HUES64 (cell line): ENCODE measurements at regions not wholly inside any gene's neighbourhood (a gene's known extent, or its start where the extent isn't known, plus 50 kb on each side); places are given as distances from the start of the nearest gene placed in this dataset.

Experiments used
- H3K27ac ChIP-seq: 2 replicates; pipeline ENCODE4 v1.7.0; 2013; ENCODE audit warnings: low read depth, low read length, inconsistent platforms
- H3K27me3 ChIP-seq: 2 replicates; pipeline ENCODE4 v1.6.1; 2013; ENCODE audit warnings: mild to moderate bottlenecking, low read length; ENCODE audit not compliant: insufficient read depth
- H3K36me3 ChIP-seq: 2 replicates; pipeline ENCODE4 v1.6.1; 2013; ENCODE audit warnings: mild to moderate bottlenecking, low read length; ENCODE audit not compliant: insufficient read depth
- H3K4me1 ChIP-seq: 2 replicates; pipeline ENCODE4 v1.6.1; 2013; ENCODE audit warnings: mild to moderate bottlenecking, low read length, moderate library complexity; ENCODE audit not compliant: insufficient read depth
- H3K4me3 ChIP-seq: 2 replicates; pipeline ENCODE4 v1.5.1; 2013; ENCODE audit warnings: mild to moderate bottlenecking, low read length, moderate library complexity
- H3K9ac ChIP-seq: 2 replicates; pipeline ENCODE4 v1.6.1; 2013; ENCODE audit warnings: mild to moderate bottlenecking, low read depth, low read length
- H3K9me3 ChIP-seq: 2 replicates; pipeline ENCODE4 v1.6.1; 2013; ENCODE audit warnings: low read depth, low read length; ENCODE audit not compliant: insufficient read depth
- WGBS: fragments of 150-250, 120-280 bp; methylation state at CpG from one replicate; pipeline ENCODE4 v1.1.7; 2013; ENCODE audit warnings: missing lambda C conversion rate; 5-methylcytosine and 5-hydroxymethylcytosine counted together

GRCh38 chr6:104599821-104600638 lies 259.7 kb downstream of the HACE1 start:
- 93% methylated on average over 2 of the region's 3 CpGs for WGBS
- Histone ChIP-seq H3K4me3 (no peak overlapping the region), H3K27me3 (no peaks in the 10 kb centered on the region), H3K27ac (no peak overlapping the region), H3K4me1 (peaks cover 4% of the 10 kb centered on the region; the same call in 1 of the 2 replicates), H3K9me3 (no peaks in the 10 kb centered on the region), H3K36me3 (no peaks in the 10 kb centered on the region), H3K9ac (no peak overlapping the region)

GRCh38 chr6:104597541-104598050 lies 262.1 kb downstream of the HACE1 start:
- H3K27ac ChIP-seq, result 0 out of 2 replicates have a peak overlapping the region, but pooled peaks have one; percentile 7
- H3K4me3 ChIP-seq, result no peak overlapping the region
- no peaks in the 10 kb centered on the region for H3K36me3 ChIP-seq
- H3K9me3 ChIP-seq, result no peaks in the 10 kb centered on the region
- 79% methylated on average over 4 of the region's 4 CpGs for WGBS
- H3K9ac ChIP-seq, result no peak overlapping the region
- no peaks in the 10 kb centered on the region for H3K27me3 ChIP-seq
- H3K4me1 ChIP-seq, result peaks cover 4% of the 10 kb centered on the region; the same call in 1 of the 2 replicates

GRCh38 chr6:104596091-104596490 lies 263.6 kb downstream of the HACE1 start:
- H3K36me3 ChIP-seq, result no peaks in the 10 kb centered on the region
- H3K9ac ChIP-seq, result no peak overlapping the region

GRCh38 chr6:104595311-104595820 lies 264.4 kb downstream of the HACE1 start:
- H3K9ac ChIP-seq, result no peak overlapping the region
- no peak overlapping the region for H3K4me3 ChIP-seq
- no peaks in the 10 kb centered on the region for H3K9me3 ChIP-seq
- H3K36me3 ChIP-seq, result no peaks in the 10 kb centered on the region
- 91% methylated on average over 2 of the region's 2 CpGs for WGBS
- H3K4me1 ChIP-seq, result peaks cover 4% of the 10 kb centered on the region; the same call in 1 of the 2 replicates
- no peak overlapping the region for H3K27ac ChIP-seq
- H3K27me3 ChIP-seq, result no peaks in the 10 kb centered on the region

More at GRCh38 chr6:104596091-104596490, 263.6 kb downstream of the HACE1 start:
- peaks cover 4% of the 10 kb centered on the region; the same call in 1 of the 2 replicates for H3K4me1 ChIP-seq
- H3K9me3 ChIP-seq, result no peaks in the 10 kb centered on the region
- no peak overlapping the region for H3K27ac ChIP-seq
- H3K4me3 ChIP-seq, result no peak overlapping the region
- 56% methylated on average over 1 of the region's 1 CpG for WGBS
- no peaks in the 10 kb centered on the region for H3K27me3 ChIP-seq

- no peaks in the 10 kb centered on the region for H3K27me3 ChIP-seq
- H3K27ac ChIP-seq, result no peak overlapping the region
- H3K9ac ChIP-seq, result no peak overlapping the region
- no peaks in the 10 kb centered on the region for H3K4me1 ChIP-seq
- WGBS, result 92% methylated on average over 2 of the region's 2 CpGs
- no peak overlapping the region for H3K4me3 ChIP-seq
- H3K36me3 ChIP-seq, result no peaks in the 10 kb centered on the region
- no peaks in the 10 kb centered on the region for H3K9me3 ChIP-seq
These were observed 268.0 kb downstream of the HACE1 start for GRCh38 chr6:104591573-104592334.

- no peak overlapping the region for H3K27ac ChIP-seq
- no peaks in the 10 kb centered on the region for H3K4me1 ChIP-seq
- no peaks in the 10 kb centered on the region for H3K27me3 ChIP-seq
- H3K36me3 ChIP-seq, result no peaks in the 10 kb centered on the region
- no peak overlapping the region for H3K9ac ChIP-seq
- H3K4me3 ChIP-seq, result no peak overlapping the region
- H3K9me3 ChIP-seq, result no peaks in the 10 kb centered on the region
These were observed 269.8 kb downstream of the HACE1 start for GRCh38 chr6:104589940-104590339.

GRCh38 chr6:104585646-104586045 lies 274.1 kb downstream of the HACE1 start:
- H3K9ac ChIP-seq, result no peak overlapping the region
- 89% methylated on average over 1 of the region's 2 CpGs for WGBS
- H3K36me3 ChIP-seq, result no peaks in the 10 kb centered on the region
- H3K27me3 ChIP-seq, result no peaks in the 10 kb centered on the region
- no peaks in the 10 kb centered on the region for H3K4me1 ChIP-seq
- no peak overlapping the region for H3K27ac ChIP-seq
- no peak overlapping the region for H3K4me3 ChIP-seq
- no peaks in the 10 kb centered on the region; the same call in 1 of the 2 replicates for H3K9me3 ChIP-seq

- Histone ChIP-seq H3K4me3 (no peak overlapping the region), H3K27me3 (no peaks in the 10 kb centered on the region), H3K9me3 (no peaks in the 10 kb centered on the region; the same call in 1 of the 2 replicates), H3K36me3 (no peaks in the 10 kb centered on the region), H3K27ac (no peak overlapping the region), H3K9ac (no peak overlapping the region), H3K4me1 (peaks cover 6% of the 10 kb centered on the region; the same call in 1 of the 2 replicates)
These were observed 279.3 kb downstream of the HACE1 start for GRCh38 chr6:104580452-104580851.

- Histone ChIP-seq H3K27me3 (no peaks in the 10 kb centered on the region), H3K9me3 (no peaks in the 10 kb centered on the region; the same call in 1 of the 2 replicates), H3K36me3 (no peaks in the 10 kb centered on the region), H3K4me3 (no peak overlapping the region), H3K4me1 (peaks cover 8% of the 10 kb centered on the region; the same call in 1 of the 2 replicates), H3K27ac (no peak overlapping the region), H3K9ac (no peak overlapping the region)
- 90% methylated on average over 5 of the region's 5 CpGs for WGBS
These were observed 280.3 kb downstream of the HACE1 start for GRCh38 chr6:104579310-104579863.

GRCh38 chr6:104575536-104575935 lies 284.2 kb downstream of the HACE1 start:
- no peaks in the 10 kb centered on the region for H3K36me3 ChIP-seq
- peaks cover 16% of the 10 kb centered on the region; the same call in 1 of the 2 replicates for H3K4me1 ChIP-seq
- H3K9ac ChIP-seq, result no peak overlapping the region
- H3K27ac ChIP-seq, result no peak overlapping the region
- H3K9me3 ChIP-seq, result no peaks in the 10 kb centered on the region
- H3K27me3 ChIP-seq, result no peaks in the 10 kb centered on the region
- no peak overlapping the region for H3K4me3 ChIP-seq
